GM21528 (cell line): ENCODE measurements at regions not wholly inside any gene's neighbourhood (a gene's known extent, or its start where the extent isn't known, plus 50 kb on each side); places are given as distances from the start of the nearest gene placed in this dataset.

Source experiments
- ATAC-seq: cut with Tn5 transposase; IDR thresholded peaks from one replicate; pipeline ENCODE4 v1.9.1; 2021; ENCODE audit warnings: mild to moderate bottlenecking, moderate library complexity; ENCODE audit not compliant: unreplicated experiment, low FRiP score

DNA sequence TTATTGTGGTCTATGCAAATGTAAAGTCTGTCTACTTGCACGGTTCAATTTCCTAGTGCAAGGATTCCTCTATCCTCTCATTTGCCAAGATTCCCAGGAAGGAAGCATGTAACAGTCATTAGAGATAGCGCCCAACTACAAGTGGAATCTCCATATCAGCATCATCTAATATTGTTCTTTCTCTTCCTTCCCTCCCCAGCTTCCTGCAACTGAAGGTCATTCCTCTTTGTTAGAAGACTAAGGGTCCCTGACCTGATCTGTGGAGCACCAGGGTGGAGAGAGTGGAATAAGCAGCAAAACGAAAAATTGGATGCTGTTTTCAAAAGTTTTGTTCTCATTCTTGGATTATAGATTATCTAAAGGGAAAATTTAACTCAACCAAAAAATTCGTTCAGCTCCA, 714.0 kb downstream of the DIAPH3 start:
- ATAC-seq = no peak

DNA sequence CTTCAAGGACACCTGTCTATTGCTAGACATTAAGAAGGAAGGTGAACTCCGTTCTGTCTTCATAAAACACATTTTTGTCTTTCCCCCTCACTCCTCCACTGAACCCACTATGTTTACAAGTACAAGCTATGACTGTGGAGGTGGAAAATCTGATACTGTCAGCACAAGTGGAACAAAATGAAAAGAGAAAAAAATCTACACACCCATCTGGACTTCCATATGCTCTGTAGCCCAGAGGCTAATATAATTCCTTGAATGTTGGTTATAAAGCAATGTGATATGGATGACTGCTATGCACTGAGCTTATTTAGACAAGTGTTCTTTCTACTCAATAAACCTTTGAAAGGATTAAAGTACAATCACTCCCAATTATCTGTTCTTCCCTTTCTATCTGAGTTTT, 713.5 kb downstream of the DIAPH3 start:
- no peak for ATAC-seq

DNA sequence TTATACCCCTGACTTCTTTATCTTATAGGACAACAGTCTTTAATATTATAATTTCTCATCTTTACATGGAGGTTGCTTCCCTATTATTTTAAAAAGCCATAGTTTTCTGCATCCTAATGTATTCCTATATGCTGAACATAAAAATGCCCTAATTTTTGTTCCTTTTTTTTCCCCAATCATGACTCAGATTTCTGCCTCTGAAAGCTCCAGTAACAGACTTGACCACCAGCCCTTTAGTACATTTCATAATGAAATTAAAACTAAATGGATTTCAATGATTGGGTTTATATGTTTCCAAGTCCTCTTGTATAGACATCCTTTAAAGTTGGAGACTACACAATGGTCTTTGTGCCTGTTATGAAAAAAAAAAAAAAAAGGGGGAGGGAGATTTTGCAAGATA, 712.5 kb downstream of the DIAPH3 start:
- ATAC-seq = no peak

DNA sequence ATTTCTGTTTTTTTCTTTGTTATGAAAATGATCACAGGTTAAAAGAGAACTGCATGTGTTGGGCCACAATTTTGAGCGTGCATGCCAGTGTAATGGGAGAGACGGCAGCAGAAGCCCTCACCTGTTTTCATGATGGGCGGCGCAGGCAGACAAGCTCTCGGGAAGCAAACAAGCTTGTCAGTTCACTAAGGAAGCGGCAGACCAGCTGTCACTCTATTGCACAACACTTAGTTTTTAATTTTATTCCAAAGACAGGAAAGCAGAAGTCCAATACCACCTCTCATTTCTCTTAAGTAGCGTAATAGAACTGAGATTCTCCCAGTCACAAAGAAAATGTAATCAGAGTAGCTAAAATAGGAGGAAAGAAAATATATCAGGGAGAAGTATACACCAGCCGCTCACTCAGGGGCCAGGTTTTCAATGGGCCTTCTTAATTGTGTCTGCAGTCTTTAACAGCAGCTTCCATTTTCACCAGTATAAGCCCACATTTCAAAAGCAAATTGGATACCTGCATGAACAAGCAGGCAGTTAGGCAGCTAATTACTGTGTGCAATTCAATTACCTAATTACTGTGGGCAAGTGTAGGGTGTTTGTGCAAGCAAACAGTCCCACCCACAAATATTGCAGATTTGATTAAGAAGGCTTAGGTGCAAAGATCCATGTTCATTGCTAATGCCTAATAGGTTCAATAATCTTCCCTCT, 711.4 kb downstream of the DIAPH3 start:
- no peak for ATAC-seq

DNA sequence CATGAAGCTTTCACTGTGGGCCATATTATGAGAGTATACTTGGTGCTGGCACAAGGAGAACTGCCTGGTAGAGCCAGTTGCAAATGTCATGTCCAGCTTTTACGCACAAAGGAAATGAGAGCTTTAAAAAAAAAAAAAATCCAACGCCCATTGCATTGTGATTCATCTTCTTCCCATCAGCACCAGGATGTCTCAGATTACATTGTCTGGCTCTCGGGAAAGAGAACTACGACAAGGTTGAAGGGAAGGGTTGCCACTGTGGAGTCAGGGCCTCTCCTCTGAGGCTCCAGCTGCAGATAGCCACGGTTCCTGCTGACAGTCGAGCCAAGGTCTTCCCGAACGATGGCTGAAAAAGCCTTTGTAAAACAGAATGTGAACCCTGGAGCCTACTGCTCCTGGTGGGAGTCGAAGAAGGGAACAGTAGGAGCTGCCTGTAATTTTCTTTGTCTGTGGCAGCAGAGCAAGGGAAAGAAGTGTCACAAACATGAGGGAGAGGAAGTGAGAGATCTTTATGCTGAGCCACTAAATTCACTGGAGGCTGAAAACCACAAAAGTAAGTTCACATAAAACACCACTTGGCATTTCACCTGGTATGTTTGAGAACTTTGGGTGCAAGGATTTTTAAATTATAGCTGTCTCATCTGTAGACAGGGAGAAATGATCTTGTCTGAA, 704.7 kb downstream of the DIAPH3 start:
- ATAC-seq = no peak

DNA sequence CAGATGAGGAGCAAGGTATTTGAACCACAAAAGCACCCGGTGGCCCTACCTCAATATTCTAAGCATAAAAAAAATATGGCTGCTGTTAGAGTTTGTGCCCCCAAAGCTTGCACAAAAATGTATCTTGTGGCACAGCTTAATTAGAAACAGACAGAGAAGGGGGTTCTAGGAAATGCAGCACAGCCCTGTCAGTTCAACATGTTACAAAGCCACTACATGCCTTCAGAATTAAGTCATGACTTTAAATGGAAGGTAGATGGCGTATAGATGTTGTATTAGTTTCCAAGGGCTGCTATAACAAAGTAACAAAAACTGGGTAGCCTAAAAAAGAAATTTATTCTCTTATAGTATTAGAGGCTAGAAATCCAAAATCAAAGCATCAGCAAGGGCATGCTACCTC, 703.8 kb downstream of the DIAPH3 start:
- no peak for ATAC-seq

DNA sequence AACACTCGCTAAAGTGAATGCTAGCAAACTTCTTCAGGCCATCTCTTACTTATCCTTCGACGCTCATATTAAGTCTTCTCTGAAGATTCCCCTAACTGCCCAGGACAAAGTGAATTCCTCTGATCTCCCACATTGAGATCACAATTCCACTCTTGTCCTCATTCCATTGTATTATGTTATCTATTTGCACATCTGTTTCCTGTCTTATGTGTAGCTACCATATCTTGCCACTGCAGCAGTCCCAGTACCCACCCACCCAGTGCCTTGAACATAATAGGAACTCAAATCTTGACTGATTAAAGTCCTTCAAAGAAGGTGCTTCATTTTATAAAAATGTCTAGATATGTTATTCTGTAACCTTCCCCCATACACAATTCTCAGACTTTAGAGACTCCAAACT, 702.3 kb downstream of the DIAPH3 start:
- ATAC-seq = no peak

DNA sequence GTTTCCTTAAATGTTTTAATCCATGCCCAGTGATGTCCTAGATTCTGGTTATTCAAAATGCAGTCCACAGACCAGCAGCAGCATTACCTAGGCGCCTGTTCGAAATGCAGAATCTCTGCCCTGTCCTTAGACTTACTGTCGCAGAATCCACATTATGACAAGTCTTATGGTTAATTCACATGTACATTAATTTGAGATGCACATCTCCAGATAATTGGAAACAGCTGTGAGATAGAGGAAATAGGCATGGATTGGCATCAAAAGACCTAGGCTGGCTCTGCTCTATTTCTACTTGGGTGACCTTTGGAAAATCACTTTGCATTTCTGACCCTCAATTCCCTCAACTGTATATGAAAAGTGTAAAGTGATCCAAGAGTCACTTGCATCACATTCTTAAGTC, 700.7 kb downstream of the DIAPH3 start:
- no peak for ATAC-seq

DNA sequence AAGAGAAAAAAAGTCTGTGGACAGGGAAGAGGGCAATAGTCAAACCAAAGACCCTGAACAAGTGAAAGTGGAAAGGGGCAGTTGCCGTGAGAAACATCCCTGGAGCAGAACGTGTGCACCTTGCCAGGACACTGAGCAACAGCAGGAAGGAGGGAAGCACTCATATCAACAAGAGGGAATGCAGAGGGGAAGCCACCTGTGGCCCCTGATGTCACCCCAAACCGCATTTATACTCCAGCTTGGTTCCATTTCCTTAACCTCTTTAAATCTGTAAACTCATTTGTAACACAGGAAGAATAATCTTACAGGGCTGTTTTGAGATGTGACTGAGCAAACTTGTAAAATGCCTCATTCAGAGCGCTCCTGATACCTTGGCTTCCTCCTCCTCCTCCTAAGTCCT, 698.8 kb downstream of the DIAPH3 start:
- no peak for ATAC-seq

DNA sequence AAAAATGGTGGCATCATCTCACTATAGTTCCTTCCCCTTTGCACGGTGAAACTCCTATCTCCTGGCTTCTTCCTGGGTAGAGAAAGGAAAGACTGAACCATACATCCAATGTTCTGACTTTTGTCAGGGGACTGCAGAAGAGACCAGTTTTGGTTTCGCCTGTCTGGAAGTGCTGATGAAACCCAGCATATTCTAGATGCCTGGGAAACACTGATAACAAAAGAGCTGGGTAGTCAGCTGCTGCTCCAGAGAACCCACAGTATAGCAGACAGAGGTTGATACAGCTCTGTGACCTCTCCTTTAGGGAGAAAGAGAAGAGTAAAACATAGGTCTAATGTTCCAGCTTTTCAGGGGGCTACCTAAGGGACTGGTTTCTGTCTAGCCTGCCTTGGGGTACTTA, 695.3 kb downstream of the DIAPH3 start:
- ATAC-seq = no peak

DNA sequence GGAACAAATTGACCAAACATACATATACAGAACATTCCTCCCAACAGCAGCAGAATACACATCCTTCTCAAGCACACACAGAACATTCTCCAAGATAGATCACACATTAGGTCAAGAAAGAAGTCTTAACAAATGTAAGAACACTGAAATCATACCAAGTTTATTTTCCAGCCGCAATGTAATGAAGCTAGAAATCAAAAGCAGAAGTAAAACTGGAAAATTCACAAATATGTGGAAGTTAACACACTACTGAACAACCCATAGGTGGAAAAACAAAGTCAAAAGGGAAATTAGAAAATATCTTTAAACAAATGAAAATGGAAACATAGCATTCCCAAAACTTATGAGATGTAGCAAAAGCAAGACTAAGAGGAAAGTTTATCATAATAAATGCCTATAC, 692.6 kb downstream of the DIAPH3 start:
- ATAC-seq = no peak

DNA sequence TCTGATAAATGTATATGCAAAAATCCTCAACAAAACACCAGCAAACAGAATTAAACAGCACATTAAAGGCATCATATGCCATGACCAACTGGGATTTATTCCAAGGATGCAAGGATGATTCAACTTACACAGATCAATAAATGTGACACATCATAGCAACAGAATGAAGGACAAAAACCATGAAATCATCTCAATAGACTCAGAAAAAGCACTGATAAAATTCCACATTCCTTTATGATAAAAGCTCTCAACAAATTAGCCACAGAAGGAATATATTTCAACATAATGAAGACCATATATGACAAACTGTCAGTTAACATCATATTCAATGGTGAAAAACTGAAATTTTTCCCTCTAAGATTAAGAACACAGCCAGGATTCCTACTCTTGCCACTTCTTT, 691.6 kb downstream of the DIAPH3 start:
- ATAC-seq = no peak

DNA sequence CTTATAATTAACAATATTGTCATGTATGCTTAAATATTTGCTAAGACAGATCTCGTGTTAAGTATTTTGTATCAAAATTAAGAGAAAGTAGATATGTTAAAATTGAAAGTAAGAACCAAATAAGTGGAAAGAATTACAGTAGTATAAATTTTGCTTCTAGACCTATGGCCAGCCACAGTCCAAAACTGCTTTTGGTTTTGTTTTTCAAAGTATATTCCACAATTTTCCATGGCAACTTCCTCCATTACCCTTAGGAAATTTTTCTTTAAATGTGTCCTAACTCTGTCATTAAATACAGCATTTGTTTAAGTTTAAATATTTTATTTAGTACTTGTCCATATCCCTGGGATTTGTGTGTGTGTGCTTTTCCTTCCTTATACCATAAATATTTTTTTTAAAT, 689.0 kb downstream of the DIAPH3 start:
- ATAC-seq = no peak

DNA sequence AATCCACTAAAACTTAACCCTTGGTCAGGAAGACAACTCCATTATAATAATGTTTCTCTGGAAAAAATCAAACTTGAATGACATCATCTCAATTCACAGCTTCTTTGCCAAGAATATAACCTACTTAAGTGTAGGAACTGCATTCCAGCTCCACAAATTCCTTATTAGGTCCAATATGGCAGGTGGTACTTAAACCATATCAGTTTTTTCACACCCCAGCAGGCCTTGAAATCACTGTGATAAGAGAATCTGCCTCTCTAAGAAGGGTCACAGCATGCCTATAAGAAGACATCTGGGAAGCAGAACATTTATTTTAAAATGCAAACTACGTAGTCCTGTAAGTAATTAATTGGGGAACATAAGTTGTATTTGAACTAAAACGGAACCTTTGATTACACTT, 687.8 kb downstream of the DIAPH3 start:
- ATAC-seq = no peak

DNA sequence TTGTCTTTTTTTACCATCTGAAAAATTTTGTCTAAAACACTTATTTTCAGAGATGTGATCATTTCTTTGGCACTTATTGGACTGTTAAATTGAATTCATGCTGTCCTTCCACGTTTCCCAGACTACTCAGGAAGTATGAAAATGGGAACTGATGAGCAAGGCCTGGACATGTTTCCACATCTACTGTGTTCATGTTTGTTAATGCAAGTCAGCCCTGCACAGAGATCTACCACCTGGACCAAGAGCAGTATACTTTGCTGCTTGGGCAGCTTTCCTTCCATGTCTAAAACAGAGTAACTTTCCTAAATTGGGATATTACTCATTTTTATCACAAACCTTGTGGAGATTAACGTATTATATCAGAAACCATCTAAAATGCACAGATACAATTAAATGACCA, 687.4 kb downstream of the DIAPH3 start:
- no peak for ATAC-seq

DNA sequence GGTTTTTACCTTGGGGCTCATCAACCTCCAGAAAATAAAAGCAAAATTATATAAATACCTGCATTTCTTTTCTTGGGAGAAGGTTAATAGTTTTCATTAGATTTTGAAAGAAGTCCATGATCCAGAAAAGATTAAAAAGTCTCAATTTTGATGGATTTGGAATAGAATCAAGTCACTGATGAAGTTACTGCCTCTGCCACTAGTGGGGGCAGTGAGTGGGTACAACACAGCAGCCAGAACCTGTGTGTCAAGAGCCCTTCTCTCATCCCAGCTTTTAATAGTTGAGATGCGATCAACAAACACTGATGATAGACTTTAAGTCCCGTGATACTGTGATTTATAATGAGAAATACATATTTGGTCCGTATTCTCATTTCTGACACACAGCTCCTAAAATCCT, 686.7 kb downstream of the DIAPH3 start:
- ATAC-seq = no peak

DNA sequence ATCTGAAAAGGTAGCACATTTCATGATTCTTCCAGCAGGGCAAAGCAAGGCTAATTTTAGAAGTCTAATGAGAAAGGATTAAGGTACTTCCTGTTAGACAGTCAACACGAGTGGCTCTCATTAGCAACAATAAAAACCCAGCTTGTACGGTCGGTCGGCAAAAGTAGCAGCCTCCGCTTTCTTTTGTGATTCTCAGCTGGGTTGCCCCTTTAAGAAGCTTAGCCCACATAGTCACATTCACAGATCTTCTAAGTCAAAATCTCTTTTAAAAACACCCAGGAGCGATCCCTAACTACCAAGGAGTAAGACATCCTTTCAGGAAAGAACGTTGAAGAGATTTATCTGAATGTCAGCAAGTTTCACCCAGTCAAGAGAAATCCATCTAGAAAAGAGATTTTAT, 684.8 kb downstream of the DIAPH3 start:
- no peak for ATAC-seq

DNA sequence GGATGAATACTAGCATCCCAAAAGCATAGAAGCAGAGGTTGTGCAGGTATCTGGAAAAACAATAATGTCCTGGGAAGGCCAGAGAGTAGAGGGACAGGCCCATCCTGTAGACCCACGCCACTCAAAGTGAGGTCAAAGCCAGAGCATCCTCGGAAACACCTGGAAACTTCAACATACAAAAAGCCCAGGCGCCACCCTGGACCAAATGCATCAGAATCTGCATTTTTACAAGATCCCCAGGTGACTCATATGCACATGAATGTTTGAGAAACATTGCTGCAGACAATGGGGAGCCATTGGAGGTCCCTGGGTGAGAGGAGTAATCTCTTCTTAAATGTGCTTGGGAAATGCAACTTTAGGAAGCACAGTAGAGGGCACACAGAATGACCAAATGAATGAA, 684.1 kb downstream of the DIAPH3 start:
- no peak for ATAC-seq

DNA sequence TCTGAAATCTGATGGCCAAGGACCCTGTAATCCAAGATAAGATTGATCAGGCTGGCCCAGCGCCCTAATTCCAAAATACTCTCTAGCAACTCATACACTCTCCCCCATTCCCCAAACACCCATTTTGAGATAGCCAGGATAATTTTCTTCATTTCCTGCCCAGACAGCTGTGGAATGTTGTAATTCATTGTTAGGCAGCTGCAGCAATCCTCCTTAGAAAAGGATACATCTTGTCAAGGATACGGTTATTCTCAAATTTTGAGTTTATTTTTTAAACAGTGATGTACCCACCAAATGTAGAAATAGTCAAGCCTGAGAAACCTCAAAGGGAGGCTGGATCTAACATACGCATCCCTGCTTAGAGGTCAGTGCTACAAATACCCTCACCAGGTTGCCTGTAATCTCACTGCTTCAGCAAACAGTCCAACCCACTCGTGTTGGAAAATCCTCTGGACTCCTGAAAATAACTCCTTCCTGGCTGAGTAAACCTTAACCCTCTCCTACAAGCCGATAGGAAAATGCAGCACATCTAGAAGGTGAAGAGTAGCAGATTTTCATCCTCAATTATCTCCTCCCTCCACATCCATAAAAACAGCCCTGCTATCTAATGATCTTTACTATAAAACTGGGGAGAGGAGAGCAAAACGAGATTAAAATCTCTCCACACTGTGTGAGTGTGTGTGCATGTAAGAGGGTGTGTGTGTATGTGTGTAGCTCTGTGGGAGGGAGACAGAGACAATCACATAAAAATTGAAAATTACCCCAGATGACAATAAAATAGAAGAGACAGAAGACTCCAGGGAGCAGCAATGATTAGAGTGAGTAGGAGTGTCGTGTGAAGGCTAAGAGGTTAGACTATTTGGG, 683.1 kb downstream of the DIAPH3 start:
- no peak for ATAC-seq

DNA sequence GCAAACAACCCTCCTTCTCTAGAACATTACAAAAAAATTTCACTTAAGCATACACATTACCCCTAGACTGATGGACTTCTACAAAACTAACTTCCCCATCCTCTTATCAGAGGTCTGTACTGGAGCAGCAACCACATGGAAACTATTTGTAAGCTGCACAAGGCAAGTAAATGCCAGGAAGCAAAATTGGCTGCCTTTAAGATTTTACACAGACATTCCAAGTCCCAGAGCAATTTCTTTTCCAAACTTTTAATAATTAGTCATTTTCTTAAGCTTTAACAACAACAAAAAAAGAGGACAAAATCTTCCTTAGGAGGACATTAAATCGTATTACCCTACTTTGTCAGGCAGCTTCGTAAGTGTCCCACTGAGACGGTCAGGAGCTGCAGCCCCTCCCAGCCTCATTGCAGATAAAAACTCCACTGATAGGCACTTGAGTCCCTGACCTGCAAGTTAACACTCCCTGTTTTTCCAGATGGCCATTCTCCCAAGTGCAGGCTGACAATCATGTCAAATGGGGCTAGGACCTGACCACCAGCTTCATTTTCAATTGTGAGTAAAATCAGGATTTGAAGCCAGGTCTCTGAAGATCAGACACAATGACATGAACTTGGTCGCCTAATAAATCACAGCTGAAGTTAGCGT, 680.1 kb downstream of the DIAPH3 start:
- no peak for ATAC-seq

DNA sequence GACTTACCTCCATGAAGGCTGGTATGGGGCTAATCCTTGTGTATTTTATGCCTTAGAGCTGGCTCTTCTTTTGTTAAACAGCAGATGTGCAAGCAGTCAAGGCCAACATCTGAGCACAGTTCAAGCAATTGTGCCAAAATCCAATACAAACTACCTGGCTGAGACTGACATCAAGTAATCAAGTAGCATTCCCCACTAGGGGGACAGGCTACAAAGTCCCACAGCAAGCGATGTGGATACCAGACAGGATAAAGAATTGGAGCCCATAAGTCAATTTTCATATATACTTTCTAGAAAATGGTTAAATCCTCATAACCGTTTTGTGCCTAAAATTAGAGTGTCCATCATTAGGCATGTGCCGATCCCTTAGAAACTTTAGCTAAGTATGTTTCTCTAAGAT, 675.8 kb downstream of the DIAPH3 start:
- no peak for ATAC-seq
